Head of caudate nucleus (tissue), 42 donors: ENCODE measurements at regions not wholly inside any gene's neighbourhood (a gene's known extent, or its start where the extent isn't known, plus 50 kb on each side); places are given as distances from the start of the nearest gene placed in this dataset.
"Not testable (repeated sequence)": the region's sequence is repeated elsewhere in the genome, so short reads cannot be mapped to it uniquely, and the experiment has no call there.

Experiments
- DNase-seq, 42 donors: peaks; one replicate each; pipeline versions ENCODE4 v3.0.0 to v3.0.0-alpha.2; 2020 to 2021; ENCODE audit warnings: mixed read lengths in 7 of 42
- intact Hi-C: fragments of 100-400 bp; cut with DNase I; formaldehyde crosslinking; loops from one replicate; pipeline ENCODE4 v1.15.0; 2022

DNA sequence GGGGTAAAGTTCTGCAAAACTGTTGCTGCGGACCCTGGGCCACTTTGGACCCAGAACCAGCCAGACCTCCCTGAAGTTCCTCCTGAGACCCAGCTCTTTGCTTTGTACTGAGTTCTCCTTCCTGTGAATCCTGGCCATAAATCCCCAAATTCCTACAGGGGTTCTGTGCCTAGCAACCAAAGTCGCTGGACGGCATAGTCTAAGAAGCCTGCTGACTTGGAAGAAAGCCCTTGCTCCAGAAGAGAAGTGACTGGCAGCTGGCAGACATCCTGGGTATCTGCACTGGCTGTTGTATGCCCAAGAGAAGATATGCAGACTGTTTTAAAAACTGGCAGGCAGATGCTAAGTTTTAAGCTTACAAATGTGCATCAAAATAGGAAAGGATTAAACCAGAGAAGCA lies 99.9 kb upstream of the SLC24A4 start:
- DNase-seq = peak in 23 of 42 donors; percentile 3 to 61 (median 26)
- intact Hi-C loops = no loop called here

GRCh38 chr14:92224358-92224954 lies 98.5 kb upstream of the SLC24A4 start:
- DNase-seq = peak in 26 of 42 donors; percentile 2 to 62 (median 24)

DNA sequence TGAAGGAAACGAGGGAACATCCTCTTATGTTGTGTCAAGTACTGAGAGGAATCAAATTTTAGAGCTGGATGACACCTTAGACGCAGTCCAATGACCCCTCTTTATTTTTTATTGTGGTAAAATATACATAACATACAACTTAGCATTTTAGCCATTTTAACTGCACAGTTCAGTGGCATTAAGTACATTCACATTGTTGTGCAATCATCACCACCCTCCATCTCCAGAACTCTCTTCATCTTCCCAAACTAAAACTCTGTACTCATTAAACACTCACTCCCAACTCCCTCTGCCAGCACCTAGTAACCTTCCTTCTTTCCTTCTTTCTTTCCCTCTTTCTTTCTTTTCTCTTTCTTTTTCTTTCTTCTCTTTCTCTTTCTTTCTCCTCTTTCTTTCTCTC lies 97.2 kb upstream of the SLC24A4 start:
- intact Hi-C loops = no loop called here
- no peak for DNase-seq

More at GRCh38 chr14:92224358-92224954, 98.5 kb upstream of the SLC24A4 start:
- intact Hi-C loops = no loop called here

- intact Hi-C loops = not testable (repeated sequence)
Observed at GRCh38 chr14:92226166-92226565, 96.8 kb upstream of the SLC24A4 start.

DNA sequence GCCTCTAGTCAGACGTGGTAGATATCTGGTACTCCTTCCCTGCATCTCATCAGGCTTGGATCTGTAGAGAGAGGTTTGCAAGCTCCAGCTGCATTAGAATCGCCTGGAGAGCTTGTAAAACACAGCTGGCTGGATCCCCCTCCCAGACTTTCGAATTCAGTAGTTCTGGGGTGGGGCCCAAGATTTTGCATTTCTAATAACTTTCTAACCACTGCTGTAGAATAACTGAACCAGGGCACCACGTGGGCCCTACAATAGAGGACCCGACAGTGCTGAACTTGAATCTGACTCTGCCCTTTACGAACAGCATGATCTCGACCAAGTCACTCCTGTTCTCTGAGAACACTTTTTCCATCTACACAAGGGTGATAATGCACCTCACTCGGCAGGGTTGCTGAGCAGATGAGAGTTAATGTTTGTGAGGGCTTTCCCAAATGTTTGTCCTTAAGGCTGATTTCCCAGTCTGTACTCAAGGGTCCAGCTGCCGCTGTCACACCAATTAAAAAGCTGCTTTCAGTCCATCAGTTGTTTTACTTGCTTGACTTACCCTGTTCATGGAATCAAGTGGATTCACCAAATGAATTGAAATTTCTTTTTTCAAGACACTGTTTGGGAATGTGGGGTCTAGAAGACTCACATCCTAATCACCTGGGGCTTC lies 86.6 kb upstream of the SLC24A4 start:
- peak in 1 of 42 donors; percentile 6 for DNase-seq
- intact Hi-C loops = no loop called here

More at GRCh38 chr14:92226166-92226565, 96.8 kb upstream of the SLC24A4 start:
- DNase-seq = not testable (repeated sequence)

DNA sequence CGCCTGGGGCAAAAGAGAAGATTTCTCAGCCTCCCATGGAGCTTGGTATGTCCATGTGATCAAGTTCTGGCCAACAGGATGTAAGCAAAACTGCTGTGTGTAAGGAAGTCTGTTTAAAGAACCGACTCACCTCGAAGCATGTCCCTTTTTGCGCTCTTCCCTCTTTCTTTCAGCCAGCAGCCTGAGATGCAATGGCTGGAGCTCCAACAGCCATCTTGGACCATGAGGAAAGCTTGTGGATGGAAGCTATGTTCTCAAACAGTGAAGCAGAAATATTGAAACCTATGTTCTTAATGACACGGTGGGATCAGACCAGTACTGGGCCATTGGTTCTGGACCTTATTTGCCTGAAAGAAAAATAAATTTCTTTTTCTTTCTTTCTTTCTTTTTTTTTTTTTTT lies 82.3 kb upstream of the SLC24A4 start:
- DNase-seq = no peak
- intact Hi-C loops = no loop called here

DNA sequence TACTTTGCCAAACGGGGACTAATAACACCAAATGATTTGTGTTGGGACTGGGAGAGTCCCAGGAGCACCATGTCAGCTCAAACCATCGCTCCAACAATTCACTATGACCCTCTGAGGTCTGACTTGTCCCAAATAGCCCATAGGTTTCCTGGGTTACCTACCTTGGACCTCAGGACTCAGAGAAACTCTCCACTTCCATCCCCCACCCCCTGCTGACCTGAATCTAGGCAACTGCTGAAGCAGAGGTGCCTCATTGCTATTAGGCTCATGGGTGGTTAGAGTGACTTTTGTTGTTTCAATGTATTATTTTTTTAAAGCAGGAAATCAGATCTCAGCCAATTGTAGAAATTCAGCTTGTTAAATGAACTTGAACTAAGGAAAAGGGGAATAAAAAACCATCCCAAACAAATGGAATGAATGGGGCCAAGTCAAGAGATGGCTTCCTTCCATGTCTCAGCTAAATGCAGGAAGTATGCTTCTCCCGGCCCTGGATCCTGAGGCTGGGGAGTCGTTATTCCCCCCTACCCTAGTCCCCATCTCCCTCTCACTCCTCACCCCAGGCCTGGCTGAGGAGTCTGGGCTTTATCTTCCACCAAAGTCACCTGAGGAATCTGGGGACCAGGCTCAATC lies 80.9 kb upstream of the SLC24A4 start:
- DNase-seq = no peak
- intact Hi-C loops = no loop called here

DNA sequence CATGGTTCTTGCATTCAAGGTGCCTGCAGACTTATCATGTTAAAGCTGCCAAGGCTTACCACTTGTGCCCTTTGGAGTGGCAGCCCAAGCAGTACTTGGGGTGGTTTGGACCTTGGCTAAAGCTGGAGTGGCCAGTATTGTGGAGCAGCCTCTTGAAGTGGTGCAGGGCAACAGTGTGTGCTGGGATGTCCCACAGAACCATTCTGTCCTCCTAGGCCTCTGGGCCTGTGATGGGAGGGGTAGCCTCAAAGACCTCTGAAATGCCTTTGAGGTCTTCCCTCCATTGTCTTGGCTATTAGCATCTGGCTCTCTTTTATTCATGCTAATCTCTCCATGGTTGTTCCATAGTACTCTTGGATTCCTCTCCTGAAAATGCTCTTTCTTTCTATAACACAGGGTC lies 78.2 kb upstream of the SLC24A4 start:
- peak in 1 of 42 donors; percentile 32 for DNase-seq
- intact Hi-C loops = no loop called here

DNA sequence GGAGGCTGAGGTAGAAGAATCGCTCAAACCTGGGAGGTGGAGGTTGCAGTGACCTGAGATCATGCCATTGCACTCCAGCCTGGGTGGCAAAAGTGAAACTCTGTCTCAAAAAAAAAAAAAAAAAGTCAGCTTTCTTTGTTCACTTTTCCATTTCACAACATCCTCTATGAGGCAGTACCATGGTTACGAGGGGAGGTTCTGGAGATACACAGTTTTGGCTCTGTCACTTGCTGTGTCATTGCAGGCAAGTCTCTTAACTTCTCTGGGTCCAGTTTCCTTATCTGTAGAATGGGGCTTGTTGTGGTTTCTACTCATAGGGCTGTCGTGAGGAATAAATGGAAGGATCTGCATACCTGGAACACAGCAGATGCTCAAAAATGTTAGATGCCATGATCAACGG lies 75.6 kb upstream of the SLC24A4 start:
- intact Hi-C loops = no loop called here
- DNase-seq = no peak

DNA sequence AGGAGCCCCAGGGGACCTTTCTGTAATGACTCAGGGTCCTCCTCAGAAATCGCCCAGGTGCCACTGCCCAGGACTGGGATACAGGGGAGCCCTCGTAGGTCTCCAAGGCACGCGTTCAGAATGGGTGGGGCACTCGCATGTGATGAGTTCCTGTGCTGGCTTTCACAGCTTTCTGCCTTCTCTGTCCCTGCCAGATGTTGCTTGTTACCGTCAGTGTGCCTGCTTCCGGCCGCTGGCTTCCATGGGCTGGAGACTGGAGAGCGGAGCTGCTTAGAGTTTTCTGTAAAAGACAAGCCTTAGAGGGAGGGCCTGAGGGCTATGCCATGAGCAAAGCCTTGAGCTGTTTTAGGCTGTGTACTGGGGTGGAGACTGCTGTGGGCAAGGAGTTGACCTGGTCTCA lies 75.0 kb upstream of the SLC24A4 start:
- DNase-seq = no peak
- intact Hi-C loops = no loop called here

DNA sequence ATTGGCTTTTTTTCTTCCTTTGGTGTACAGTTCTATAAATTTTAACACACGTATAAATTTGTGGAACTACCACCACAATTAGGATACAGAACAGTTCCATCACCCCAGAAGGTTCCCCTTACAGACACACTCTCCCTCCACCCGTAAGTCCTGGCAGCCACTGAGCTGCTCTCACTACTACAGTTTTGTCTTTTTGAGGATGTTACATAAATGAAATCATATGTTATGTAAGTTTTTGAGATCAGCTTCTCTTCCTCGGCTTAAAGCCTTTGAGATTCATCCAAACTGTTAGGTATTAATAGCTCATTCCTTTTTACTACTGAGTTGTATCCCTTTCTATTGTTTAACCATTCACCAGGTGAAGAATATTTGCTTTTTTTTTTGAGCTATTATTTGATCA lies 74.3 kb upstream of the SLC24A4 start:
- no peak for DNase-seq
- intact Hi-C loops = no loop called here

DNA sequence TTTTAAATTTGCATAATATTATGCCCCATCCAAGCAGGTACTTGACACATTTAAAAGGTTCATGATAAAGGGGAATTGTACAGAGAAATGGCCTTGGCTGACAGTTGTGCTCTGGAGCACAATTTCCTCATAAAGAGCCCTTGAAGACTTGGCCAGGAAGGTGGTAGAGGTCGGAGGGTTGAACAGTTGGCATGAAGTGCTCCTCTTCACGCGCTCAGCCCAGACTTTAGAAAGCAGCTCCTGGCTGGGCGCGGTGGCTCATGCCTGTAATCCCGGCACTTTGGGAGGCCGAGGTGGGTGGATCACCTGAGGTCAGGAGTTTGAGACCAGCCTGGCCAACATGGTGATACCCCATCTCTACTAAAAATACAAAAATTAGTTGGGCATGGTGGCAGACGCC lies 72.6 kb upstream of the SLC24A4 start:
- DNase-seq, intact Hi-C loops: not testable (repeated sequence)

- DNase-seq = peak in 32 of 42 donors; percentile 6 to 66 (median 42)
- intact Hi-C loops = no loop called here
Observed at GRCh38 chr14:92252323-92252722, 70.6 kb upstream of the SLC24A4 start.

DNA sequence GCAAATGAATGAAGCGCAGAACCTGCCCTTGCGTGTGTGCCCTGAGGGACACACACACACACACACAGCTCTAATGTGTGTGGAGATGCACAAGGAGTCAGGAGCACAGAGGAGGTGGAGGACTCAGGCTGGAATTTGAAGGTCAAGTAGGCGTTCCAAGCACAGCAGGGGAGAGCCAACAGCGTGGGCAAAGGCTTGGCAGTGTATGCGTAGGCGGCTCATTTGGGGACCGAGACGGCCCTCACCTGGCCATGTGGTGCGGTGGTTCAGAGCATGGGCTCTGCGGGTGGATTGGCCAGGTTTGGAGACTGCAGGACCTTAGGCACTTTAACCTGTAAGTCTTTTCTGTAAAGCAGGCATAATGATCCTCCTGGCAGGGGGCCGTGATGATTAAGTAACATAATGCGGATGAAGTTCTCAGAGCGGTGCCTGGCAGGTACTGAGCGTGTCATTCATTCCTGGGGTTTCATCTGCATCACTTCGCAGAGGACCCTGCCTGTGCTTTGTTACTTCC lies 69.5 kb upstream of the SLC24A4 start:
- DNase-seq = peak in 1 of 42 donors; percentile 22
- intact Hi-C loops = no loop called here

- DNase-seq = peak in 37 of 42 donors; percentile 3 to 70 (median 47)
Observed at GRCh38 chr14:92254786-92255185, 68.2 kb upstream of the SLC24A4 start.

DNA sequence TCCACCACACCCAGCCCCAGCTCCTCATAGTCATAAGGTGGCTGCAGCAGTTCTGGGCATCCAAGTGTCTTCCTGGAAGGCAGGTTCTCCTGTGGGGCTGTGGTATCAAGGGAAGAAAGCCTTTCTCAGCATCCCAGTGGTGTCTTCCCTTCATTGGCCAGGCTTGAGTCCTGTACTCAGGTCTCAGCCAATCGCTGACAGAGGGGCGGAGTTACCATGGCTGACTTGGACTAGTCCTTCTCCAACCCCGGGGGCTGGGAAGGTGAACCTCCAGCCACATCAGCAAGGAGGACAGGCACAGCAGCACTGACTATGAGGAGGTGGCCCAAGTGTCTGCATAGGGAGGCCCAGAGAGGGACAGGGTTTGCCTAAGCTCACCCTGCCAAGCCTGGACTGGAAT lies 64.0 kb upstream of the SLC24A4 start:
- no peak for DNase-seq
- intact Hi-C loops = no loop called here

More at GRCh38 chr14:92254786-92255185, 68.2 kb upstream of the SLC24A4 start:
- intact Hi-C loops = no loop called here

DNA sequence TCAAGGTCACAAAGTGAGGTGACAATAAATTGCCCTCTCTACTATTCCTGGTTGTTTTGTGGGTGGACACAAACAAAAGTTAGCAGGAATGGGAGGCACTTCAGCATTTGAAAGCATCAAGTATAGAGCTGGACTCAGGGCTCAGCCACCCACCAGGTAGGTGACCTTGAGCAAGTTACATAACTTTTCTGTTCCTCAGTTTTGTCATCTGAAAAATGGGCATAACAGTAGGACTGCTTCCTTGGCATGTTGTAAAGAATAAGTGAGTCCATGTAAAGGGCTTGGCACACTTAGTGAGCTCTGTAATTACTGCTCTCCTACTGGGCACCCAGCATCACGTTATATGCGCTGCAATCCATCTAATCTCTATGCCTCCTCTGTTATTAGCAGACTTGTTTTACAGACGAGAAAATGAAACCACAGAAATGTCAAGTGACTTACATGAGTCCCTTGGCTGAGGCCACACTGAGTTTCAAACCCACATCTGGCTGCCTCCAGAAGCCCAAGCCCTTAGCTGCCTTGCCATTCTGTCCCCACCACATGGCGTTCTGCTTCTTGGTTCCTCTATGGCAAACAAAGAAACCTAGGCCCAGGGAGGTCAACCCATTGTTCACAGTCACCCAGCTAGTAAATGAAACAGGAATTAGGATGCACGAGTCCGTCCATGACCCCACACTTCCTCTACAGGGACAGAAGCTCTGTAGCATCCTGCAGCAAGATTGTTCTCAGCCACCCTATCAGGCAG lies 63.2 kb upstream of the SLC24A4 start:
- intact Hi-C loops = no loop called here
- peak in 6 of 42 donors; percentile 2 to 37 (median 12) for DNase-seq

DNA sequence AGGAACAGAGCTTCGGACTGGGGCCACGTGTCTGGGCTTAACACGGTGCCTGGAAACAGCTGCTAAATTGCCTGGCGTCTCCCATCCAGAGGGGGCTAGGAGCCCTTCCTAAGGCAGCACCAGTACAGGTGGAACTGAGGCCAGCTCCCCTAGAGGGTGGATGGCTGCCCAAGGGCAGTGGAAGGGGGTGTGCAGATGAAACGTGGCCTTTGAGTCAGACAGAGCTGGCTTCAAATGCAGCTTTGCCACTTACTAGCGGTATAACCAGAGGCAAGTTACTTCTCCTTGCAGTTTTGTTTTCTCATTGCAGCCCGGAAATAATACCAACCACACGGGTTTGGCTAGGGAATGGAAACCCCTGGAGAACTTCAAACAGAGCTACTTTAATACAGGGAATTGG lies 59.3 kb upstream of the SLC24A4 start:
- intact Hi-C loops = no loop called here
- DNase-seq = peak in 16 of 42 donors; percentile 3 to 61 (median 20)

DNA sequence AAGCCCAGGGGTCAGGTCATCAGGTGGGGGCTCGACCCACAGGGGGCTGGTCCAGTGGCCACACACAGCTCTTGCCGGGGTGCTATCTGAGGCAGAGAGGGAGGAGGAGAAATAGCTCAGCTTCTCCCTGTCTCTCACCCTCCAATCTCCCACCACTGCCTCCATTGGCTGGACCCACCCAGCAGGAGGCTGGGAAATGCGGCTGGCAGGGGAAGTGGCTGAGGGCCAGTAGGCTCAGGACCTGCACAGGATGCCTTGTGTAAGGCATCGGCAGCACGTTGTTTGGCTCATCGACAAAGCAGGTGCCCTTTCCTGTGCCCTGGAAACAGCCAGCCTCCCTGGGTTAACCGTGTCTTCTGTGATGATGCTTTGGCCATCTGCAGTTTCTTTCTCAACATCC lies 58.8 kb upstream of the SLC24A4 start:
- intact Hi-C loops = no loop called here
- DNase-seq = no peak

- intact Hi-C loops = no loop called here
- no peak for DNase-seq
Observed at GRCh38 chr14:92266216-92266615, 56.7 kb upstream of the SLC24A4 start.
